ENCODE measurements at regions not wholly inside any gene's neighbourhood (a gene's known extent, or its start where the extent isn't known, plus 50 kb on each side); places are given as distances from the start of the nearest gene placed in this dataset.

- TF ChIP-seq POLR2AphosphoS5 (IDR thresholded peaks at IDR 0.05; ENCODE audit: borderline replicate concordance, low read depth, low read length) (no peak), EZH2 (IDR thresholded peaks at IDR 0.05) (no peak)
These were observed 478.3 kb downstream of the EBF1 start for GRCh38 chr5:158621391-158621790.

All from SK-N-MC (cell line).